Inflammatory macrophage treated with lipopolysaccharide for 1 hour (primary cell): ENCODE measurements at regions not wholly inside any gene's neighbourhood (a gene's known extent, or its start where the extent isn't known, plus 50 kb on each side); places are given as distances from the start of the nearest gene placed in this dataset.

ENCODE experiments used
- DNase-seq, 2 donors: peaks; one replicate each; pipeline ENCODE4 v3.0.0-alpha.2; 2020 to 2022

- no peak for DNase-seq
Measured at GRCh38 chr2:183214680-183215079, 90.4 kb downstream of the NUP35 start.

DNA sequence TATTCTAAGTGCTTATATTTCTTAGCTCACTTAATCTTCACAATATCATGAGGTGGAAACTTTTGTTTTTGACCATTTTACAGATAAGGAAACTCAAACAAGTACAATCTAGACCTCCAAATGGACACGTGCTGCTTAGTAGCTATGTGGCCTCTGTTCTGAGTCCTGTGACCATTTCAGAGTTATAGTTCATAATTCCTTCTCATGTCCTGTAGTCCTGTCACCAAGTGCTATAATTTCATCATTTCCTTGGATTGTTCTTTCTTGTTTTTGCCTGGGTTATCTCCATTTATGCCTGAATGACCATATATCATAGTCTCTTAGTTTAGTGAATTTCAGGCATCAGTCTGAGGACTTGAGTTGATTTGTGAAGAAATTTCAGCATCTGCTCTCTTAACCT, 91.7 kb downstream of the NUP35 start:
- DNase-seq: no peak

DNA sequence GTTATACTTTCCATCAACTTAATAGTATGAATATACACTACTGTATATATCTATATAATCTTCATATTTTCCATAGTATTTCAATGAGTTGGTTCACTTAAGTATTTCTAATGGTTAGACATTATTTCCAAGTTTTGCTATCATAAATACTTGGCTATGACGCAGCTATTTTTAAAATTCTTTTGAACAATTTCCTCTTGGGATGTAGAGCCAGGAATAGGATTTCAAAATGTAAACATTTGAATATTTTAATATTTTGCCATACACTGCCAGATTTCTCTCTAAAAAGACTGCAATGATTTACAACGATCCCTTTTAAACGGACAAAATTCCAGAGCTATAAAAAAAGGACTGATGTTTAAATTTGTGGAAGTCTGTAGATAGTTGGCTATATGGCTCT, 95.6 kb downstream of the NUP35 start:
- no peak for DNase-seq

GRCh38 chr2:183222751-183223150, 98.5 kb downstream of the NUP35 start:
- no peak for DNase-seq

- DNase-seq: no peak
Measured at GRCh38 chr2:183224948-183225347, 100.7 kb downstream of the NUP35 start.

GRCh38 chr2:183227176-183227575, 102.9 kb downstream of the NUP35 start:
- DNase-seq: no peak

DNA sequence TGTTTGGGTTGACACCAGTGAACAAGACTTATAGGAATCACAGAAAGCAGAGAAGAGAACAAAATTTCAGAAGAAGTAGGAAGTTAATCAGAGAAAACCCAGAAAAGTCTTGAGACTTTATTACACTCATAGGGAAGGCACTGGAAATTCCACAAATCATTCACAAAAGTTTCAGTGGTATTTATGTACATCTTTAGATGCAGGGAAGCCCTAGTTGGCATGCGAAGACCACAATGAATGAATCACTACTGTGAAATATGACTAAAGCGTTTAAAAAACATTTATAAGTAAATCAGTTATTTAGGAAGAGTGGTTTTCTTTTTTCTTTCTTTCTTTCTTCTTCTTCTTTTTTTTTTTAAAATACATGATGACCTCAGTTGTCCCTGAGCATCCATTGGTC, 105.1 kb downstream of the NUP35 start:
- peak in 1 of 2 donors; percentile 6 for DNase-seq

- no peak for DNase-seq
Measured at GRCh38 chr2:183232161-183232865, 108.1 kb downstream of the NUP35 start.

- no peak for DNase-seq
Measured at GRCh38 chr2:183242937-183243336, 118.7 kb downstream of the NUP35 start.

GRCh38 chr2:183243758-183244157, 119.5 kb downstream of the NUP35 start:
- DNase-seq: no peak

GRCh38 chr2:183244300-183244844, 120.1 kb downstream of the NUP35 start:
- no peak for DNase-seq

- peak; percentile 2 to 35 for DNase-seq
Measured at GRCh38 chr2:183248866-183249567, 124.8 kb downstream of the NUP35 start.

DNA sequence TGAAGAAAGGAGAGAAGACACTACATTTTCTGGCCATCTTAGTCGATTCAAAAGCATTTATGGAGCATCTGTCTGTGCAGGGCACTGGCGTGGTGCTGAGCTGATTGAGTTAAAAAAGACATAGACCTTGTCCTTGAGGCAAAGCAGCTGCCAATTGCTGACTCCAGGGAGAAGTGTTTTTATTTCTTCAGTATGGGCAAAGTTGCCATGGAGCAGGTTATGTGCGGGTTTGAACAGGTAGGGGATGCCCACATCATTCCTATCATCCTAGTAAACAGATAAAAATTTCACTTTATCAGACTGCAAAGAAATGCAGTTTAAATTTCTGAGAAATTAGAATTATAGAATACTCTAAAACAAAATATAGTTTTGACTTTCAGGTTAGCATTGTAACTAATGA, 125.8 kb downstream of the NUP35 start:
- DNase-seq: no peak

DNA sequence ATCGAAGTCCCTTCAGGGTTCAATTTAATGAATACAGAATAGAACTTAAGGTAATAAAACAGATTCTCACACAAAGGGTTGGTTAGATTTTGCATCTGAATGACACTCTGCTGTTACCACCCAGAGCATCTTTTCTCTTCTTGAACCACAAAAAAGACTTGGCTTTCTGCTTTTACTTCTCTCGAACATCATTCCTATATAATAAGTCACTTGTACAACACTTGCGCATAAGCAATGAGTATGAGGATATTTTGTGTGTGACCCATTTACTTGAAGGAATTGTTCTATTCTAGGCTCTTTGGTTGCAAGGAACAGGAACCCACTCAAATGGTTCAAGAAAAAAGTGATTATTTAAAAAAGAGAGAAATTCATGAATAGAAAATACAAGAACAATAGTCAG, 126.2 kb downstream of the NUP35 start:
- no peak for DNase-seq

- DNase-seq: no peak
Measured at GRCh38 chr2:183253441-183254130, 129.3 kb downstream of the NUP35 start.

DNA sequence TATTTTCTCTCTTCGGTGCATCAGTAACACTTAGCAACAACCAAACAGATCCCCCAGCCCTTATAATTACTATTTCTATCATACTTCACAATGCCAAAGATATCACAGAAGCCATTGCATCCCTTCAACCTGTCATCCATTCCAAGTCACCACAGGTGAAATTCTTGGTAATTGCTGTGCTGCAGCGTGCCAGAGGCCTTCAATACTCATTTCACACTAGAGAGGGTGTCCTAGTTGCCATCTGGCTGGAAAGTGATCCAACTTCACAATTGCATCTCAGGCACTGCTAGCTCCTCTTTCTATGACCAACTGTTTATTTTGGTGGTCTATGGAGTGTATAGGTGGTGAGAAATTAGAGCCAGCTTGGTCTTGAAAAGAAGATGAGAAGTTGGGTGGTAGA, 131.2 kb downstream of the NUP35 start:
- DNase-seq: no peak

DNA sequence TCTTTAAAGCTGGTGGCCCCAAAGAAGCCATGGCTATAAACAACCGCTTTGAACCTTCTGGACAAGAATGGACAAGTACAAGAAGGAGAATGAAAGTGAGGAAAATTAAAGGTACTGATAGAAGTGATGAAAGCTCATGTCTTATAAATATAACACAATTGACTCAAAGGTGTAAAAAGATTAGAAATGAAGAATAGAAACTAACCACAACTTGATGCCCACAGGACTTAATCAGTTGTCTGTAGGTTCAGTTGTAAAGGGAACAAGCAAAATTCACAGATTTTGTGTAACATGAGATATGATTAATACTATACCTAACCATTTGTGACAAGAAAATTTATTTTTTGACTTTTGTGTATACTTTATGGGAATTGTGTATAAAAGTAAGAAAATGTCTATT, 135.7 kb downstream of the NUP35 start:
- DNase-seq: no peak

- DNase-seq: no peak
Measured at GRCh38 chr2:183260527-183260926, 136.3 kb downstream of the NUP35 start.

- DNase-seq: no peak
Measured at GRCh38 chr2:183264890-183265535, 140.8 kb downstream of the NUP35 start.

DNA sequence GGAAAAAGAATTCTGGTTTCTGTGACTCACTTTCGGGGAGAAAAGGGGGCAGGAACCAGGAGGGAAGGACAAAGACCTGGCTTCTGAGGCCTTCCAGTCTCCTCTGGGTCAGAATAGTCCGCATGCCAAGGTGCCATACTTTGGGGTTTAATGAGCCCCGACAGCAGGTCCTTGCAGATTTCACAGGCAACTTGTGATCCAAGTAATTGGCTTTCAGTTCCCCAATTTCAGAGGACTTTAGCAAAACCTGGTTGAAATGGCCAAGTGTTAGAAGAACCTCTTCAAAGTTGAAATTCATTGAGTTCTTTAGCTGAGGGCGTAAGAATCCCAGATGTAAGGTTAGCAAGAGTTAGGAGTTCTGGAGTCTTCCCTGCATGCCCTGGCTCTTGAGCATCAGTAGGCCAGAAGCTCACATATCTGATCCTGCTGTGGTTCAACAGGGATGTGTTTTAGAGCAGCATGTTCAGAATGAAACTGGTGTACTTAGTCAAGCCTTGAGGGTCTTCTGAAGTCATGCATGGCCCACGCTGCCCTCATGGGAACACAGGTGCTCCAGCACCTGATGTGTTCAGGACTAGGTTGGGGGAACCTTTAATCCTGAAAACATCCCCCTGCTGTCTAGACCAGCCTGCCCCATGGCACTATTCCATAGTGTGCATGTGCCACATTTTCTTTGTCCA, 143.0 kb downstream of the NUP35 start:
- DNase-seq: no peak

DNA sequence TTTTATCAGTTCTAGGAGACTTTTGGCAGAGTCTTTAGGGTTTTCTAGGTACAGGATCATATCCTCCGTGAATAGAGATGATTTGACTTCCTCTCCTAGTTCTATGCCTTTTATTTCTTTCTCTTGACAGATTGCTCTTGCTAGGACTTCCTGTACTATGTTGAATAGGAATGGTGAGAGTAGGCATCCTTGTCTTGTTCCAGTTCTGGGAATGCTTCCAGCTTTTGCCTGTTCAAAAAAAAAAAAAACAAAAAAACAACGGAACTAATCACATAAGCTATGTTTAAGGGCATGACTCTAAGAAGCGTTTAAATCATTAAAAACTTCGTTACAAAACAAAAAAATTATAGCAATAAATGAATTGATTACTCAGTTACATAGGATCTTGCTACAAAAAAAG, 145.7 kb downstream of the NUP35 start:
- no peak for DNase-seq

DNA sequence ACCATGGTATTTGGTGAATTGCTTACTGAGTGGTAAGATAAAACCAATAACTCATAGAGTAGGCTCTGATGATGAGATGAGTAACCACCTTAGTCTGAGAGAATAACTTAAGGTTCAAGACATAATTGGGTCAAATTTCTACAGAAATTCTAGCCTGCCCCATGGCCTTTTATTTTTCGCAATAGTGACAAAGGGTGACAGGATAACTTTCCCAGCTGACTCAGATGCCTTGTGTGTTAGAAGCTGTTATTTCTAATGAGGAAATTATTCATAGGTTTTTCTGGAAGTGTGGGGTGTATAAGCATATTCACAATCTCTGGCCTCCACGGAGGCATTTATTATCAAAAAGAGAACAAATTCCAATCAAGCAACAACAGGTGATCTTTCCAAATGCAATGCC, 159.0 kb downstream of the NUP35 start:
- no peak for DNase-seq

GRCh38 chr2:183284606-183285005, 160.4 kb downstream of the NUP35 start:
- DNase-seq: no peak
